PC-9 (cell line): ENCODE measurements at regions not wholly inside any gene's neighbourhood (a gene's known extent, or its start where the extent isn't known, plus 50 kb on each side); places are given as distances from the start of the nearest gene placed in this dataset.

Experiments used
- EZH2 ChIP-seq: fragments of 200-600 bp; sonication (generic); IDR thresholded peaks from 2 replicates; pipeline ENCODE4 v1.8.0; 2017; ENCODE audit warnings: antibody characterized with exemption, low read depth
- TF ChIP-seq, protein P1 (sequence below): fragments of 200-600 bp; sonication (generic); conservative IDR thresholded peaks from 2 replicates; pipeline ENCODE4 v1.6.1; 2017; ENCODE audit warnings: mixed run types, antibody characterized with exemption, mild to moderate bottlenecking, moderate library complexity

DNA sequence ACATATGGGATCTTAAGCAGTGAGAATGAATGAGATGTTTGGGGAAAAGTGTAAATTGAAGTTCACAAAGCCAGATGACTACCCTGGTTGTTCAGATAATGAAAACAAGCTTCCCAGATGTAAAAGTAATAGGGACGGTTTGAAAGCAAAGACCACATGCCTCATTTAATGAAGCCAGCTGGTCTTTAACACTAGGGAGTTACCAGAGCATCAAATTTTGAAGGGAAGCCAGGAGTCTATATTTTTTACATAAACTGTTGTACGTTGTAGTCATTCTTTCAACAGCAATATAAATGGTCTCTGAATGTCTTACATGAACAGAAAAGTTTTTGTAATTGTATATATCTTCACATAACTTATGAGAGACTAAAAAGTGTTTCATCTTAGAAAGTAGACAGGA, 2604.5 kb upstream of the PCDH20 start:
- TF ChIP-seq, protein P1, sequence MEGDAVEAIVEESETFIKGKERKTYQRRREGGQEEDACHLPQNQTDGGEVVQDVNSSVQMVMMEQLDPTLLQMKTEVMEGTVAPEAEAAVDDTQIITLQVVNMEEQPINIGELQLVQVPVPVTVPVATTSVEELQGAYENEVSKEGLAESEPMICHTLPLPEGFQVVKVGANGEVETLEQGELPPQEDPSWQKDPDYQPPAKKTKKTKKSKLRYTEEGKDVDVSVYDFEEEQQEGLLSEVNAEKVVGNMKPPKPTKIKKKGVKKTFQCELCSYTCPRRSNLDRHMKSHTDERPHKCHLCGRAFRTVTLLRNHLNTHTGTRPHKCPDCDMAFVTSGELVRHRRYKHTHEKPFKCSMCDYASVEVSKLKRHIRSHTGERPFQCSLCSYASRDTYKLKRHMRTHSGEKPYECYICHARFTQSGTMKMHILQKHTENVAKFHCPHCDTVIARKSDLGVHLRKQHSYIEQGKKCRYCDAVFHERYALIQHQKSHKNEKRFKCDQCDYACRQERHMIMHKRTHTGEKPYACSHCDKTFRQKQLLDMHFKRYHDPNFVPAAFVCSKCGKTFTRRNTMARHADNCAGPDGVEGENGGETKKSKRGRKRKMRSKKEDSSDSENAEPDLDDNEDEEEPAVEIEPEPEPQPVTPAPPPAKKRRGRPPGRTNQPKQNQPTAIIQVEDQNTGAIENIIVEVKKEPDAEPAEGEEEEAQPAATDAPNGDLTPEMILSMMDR, result no peak
- TF ChIP-seq EZH2, result no peak
